ENCODE measurements at regions not wholly inside any gene's neighbourhood (a gene's known extent, or its start where the extent isn't known, plus 50 kb on each side); places are given as distances from the start of the nearest gene placed in this dataset.
"Not testable (repeated sequence)": the region's sequence is repeated elsewhere in the genome, so short reads cannot be mapped to it uniquely, and the experiment has no call there.

DNA sequence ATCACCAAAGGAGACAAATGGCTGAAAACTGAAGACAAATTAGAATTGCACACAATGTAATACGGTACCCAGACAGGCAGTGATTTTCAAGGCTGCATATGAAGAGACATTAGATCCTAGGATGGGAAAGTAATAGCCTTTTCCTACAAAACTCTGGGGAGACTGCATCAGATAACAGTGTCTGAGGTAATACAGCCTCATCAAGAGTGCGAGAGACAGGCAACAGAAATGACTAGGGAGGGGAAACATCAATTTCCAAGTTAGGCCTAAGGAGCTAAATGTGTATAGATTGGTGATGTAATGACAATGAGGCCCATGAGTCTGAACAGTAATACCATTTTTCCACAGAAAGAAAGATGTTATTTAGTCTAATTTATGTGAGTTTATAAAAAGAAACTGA is 200.3 kb downstream of the HTR1B start:
- no peak for DNase-seq (ENCODE audit: low read depth)
- H3K36me3 ChIP-seq (ENCODE audit: control insufficient read depth, insufficient read depth, low read length) = no peaks in the 10 kb centered on the region
- TF ChIP-seq, protein P1, sequence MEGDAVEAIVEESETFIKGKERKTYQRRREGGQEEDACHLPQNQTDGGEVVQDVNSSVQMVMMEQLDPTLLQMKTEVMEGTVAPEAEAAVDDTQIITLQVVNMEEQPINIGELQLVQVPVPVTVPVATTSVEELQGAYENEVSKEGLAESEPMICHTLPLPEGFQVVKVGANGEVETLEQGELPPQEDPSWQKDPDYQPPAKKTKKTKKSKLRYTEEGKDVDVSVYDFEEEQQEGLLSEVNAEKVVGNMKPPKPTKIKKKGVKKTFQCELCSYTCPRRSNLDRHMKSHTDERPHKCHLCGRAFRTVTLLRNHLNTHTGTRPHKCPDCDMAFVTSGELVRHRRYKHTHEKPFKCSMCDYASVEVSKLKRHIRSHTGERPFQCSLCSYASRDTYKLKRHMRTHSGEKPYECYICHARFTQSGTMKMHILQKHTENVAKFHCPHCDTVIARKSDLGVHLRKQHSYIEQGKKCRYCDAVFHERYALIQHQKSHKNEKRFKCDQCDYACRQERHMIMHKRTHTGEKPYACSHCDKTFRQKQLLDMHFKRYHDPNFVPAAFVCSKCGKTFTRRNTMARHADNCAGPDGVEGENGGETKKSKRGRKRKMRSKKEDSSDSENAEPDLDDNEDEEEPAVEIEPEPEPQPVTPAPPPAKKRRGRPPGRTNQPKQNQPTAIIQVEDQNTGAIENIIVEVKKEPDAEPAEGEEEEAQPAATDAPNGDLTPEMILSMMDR (IDR thresholded peaks at IDR 0.05; ENCODE audit: insufficient read depth, low read length, severe bottlenecking) = no peak
- no peaks in the 10 kb centered on the region for H3K27me3 ChIP-seq (ENCODE audit: control insufficient read depth, insufficient read depth, low read length)
- H3K4me3 ChIP-seq (ENCODE audit: low read depth, low read length) = no peak overlapping the region
- no peak for FAIRE-seq

DNA sequence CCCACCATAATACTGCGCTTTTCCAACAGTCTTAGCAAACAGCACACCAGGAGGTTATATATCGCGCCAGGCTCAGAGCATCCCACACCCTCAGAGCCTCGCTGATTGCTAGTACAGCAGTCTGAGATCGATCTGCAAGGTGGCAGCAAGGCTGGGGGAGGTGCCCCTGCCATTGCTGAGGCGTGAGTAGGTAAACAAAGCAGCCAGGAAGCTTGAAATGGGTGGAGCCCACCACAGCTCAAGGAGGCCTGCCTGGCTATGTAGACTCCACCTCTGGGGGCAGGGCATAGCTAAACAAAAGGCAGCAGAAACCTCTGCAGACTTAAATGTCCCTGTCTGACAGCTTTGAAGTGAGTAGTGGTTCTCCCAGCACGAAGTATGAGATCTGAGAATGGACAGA is 211.5 kb downstream of the HTR1B start:
- DNase-seq (ENCODE audit: low read depth); H3K27me3 ChIP-seq (ENCODE audit: control insufficient read depth, insufficient read depth, low read length); H3K36me3 ChIP-seq (ENCODE audit: control insufficient read depth, insufficient read depth, low read length); FAIRE-seq; H3K4me3 ChIP-seq (ENCODE audit: low read depth, low read length): not testable (repeated sequence)

DNA sequence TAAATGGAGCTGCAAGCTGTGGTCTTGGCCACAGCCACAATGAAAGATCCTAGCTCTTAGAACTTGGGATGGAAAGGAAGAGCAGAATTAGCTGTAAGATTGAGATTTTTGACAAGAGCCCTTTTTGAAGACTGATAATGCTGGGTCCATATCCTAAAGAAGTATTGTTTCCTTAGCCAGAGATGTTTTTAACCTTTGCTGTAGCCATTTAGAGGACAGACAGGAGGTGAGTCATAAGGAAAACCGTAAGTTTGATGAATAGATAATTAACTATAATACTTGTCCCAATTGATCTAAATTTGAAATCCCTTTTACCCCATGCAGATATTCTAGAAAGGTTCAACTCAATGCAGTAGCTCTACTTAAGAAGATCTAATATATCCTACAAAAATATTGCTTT is 213.7 kb downstream of the HTR1B start:
- FAIRE-seq = no peak
- Histone ChIP-seq H3K4me3 (ENCODE audit: low read depth, low read length) (no peak overlapping the region), H3K36me3 (ENCODE audit: control insufficient read depth, insufficient read depth, low read length) (no peaks in the 10 kb centered on the region), H3K27me3 (ENCODE audit: control insufficient read depth, insufficient read depth, low read length) (no peaks in the 10 kb centered on the region)
- DNase-seq (ENCODE audit: low read depth) = no peak
- TF ChIP-seq, protein P1 (IDR thresholded peaks at IDR 0.05; ENCODE audit: insufficient read depth, low read length, severe bottlenecking) = no peak

DNA sequence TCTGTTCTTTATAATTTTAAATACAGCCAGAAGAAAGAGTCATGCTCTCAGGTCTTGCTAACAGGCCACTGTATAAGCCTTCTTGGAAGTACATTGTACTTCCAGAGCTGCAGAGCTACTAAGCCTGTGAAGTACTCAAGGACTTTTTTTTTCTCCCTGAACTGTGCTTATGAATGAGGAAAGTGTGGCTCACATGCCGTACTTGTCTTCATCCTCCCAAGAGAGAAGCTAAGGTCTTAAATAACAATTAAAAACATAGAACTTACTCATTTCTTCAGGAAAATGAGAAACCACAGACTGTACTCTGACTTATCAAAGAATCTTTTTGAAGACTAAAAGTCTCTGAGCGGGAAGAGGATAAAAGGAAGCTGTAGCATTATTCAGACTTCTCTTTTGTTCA is 218.3 kb downstream of the HTR1B start:
- Histone ChIP-seq H3K27me3 (ENCODE audit: control insufficient read depth, insufficient read depth, low read length) (no peaks in the 10 kb centered on the region), H3K4me3 (ENCODE audit: low read depth, low read length) (no peak overlapping the region), H3K36me3 (ENCODE audit: control insufficient read depth, insufficient read depth, low read length) (no peaks in the 10 kb centered on the region)
- DNase-seq (ENCODE audit: low read depth) (no peak), FAIRE-seq (no peak)
- TF ChIP-seq, protein P1 (IDR thresholded peaks at IDR 0.05; ENCODE audit: insufficient read depth, low read length, severe bottlenecking) = no peak

DNA sequence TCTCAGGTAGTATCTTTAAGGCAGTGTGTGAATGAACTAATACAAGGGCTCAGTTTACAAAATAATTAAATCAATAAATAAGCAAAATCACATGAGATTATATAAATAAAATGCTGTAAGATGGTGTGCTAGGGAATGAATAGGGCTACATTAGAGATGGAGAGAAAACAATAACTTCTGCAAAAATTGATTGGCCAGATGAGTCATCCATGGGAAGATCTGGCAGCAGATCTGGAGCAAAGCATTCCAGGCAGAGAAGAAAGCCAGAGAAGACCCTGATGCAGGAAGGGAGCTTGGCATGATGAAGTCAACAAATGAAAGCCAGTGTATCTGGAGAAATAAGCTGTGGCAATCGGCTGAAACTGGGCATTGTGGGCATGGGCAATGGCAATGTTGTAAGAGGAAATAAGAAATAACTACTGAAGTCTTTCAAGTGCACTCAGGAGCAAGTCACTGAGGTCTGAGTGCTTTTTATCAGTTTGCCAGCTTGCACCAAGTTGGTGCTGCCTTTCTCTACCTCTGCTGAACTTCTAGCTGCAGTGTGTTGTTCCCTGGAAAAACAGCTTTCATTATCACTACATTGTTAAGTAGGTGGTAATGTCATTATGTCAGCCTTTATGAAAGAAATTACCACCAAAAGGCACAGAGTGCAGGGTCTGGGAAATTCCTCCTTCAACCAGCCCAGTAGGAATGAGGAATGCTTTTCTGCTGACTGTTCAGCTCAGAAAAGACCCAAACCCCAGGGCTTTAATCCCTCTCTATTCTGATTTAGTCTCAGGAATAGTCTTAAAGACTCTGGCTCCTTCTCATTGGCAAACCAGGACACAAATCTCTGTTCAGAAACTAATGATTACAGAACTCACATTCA is 231.6 kb downstream of the HTR1B start:
- FAIRE-seq = no peak
- TF ChIP-seq, protein P1 (IDR thresholded peaks at IDR 0.05; ENCODE audit: insufficient read depth, low read length, severe bottlenecking) = no peak

DNA sequence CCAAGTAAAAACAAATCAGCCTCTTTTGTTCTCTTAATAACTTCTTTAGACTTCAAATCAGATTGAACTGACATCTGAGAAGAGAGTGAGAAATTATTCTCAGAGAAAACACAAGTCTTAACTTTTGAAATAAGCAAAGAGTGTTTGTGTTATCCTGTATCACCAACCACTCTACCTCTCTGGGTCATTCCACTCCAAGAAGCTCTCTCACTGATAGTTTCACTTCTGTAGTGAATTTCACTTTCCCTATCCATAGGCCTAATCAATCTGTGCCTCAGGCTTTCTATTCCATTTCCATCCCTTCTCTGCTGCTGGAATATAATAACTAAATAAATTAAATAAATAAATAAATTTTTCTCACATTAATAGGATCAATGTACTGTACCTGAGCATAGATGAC is 235.0 kb downstream of the HTR1B start:
- H3K27me3 ChIP-seq (ENCODE audit: control insufficient read depth, insufficient read depth, low read length) = no peaks in the 10 kb centered on the region
- no peak for FAIRE-seq

More for the DNA sequence above, 231.6 kb downstream of the HTR1B start:
- Histone ChIP-seq H3K27me3 (ENCODE audit: control insufficient read depth, insufficient read depth, low read length) (no peaks in the 10 kb centered on the region), H3K36me3 (ENCODE audit: control insufficient read depth, insufficient read depth, low read length) (no peaks in the 10 kb centered on the region), H3K4me3 (ENCODE audit: low read depth, low read length) (no peak overlapping the region)
- no peak for DNase-seq (ENCODE audit: low read depth)

More for the DNA sequence above, 235.0 kb downstream of the HTR1B start:
- no peak for DNase-seq (ENCODE audit: low read depth)
- TF ChIP-seq, protein P1 (IDR thresholded peaks at IDR 0.05; ENCODE audit: insufficient read depth, low read length, severe bottlenecking) = no peak
- no peaks in the 10 kb centered on the region for H3K36me3 ChIP-seq (ENCODE audit: control insufficient read depth, insufficient read depth, low read length)
- H3K4me3 ChIP-seq (ENCODE audit: low read depth, low read length) = no peak overlapping the region

Data from bronchial epithelial cell (primary cell).